GM23338 (cell line): ENCODE measurements at regions not wholly inside any gene's neighbourhood (a gene's known extent, or its start where the extent isn't known, plus 50 kb on each side); places are given as distances from the start of the nearest gene placed in this dataset.

Experiments
- CREB1 ChIP-seq: fragments of 250-450 bp; sonication (Bioruptor Pico); IDR thresholded peaks from 2 replicates; pipeline ENCODE4 v1.5.0; 2020; ENCODE audit warnings: low read depth, mild to moderate bottlenecking, moderate library complexity
- ETS1 ChIP-seq: IDR thresholded peaks from 2 replicates; pipeline ENCODE4 v1.6.1; 2016; ENCODE audit warnings: antibody characterized with exemption
- EZH2phosphoT487 ChIP-seq: fragments of 200-600 bp; sonication (generic); IDR thresholded peaks from one replicate; pipeline ENCODE4 v1.8.1; 2018; ENCODE audit warnings: antibody characterized with exemption; ENCODE audit not compliant: unreplicated experiment
- JUNB ChIP-seq: IDR thresholded peaks from one replicate; pipeline ENCODE4 v1.6.1; 2016; ENCODE audit warnings: antibody characterized with exemption; ENCODE audit not compliant: unreplicated experiment
- NANOG ChIP-seq: IDR thresholded peaks from 2 replicates; pipeline ENCODE4 v1.6.1; 2016; ENCODE audit warnings: antibody characterized with exemption, borderline replicate concordance
- STAT1 ChIP-seq: IDR thresholded peaks from one replicate; pipeline ENCODE4 v1.6.1; 2016; ENCODE audit warnings: antibody characterized with exemption; ENCODE audit not compliant: unreplicated experiment
- ZNF114 ChIP-seq: fragments of 250-450 bp; sonication (Bioruptor Pico); IDR thresholded peaks from 2 replicates; pipeline ENCODE4 v1.5.0; 2020; ENCODE audit warnings: mild to moderate bottlenecking, moderate library complexity
- ZNF462 ChIP-seq: fragments of 250-450 bp; sonication (Bioruptor Pico); IDR thresholded peaks from 2 replicates; pipeline ENCODE4 v1.5.0; 2020; ENCODE audit warnings: mild to moderate bottlenecking, moderate library complexity
- TF ChIP-seq, protein P1 (sequence below), 2 experiments: fragments of 200-600 bp in 1 of 2; sonication (generic) in 1 of 2; conservative IDR thresholded peaks; 2 replicates each; pipeline versions ENCODE4 v1.5.1 to v1.6.1; 2016 to 2017; ENCODE audit warnings: antibody characterized with exemption in 2 of 2, low read depth in 2 of 2, mild to moderate bottlenecking in 2 of 2, moderate library complexity in 1 of 2

DNA sequence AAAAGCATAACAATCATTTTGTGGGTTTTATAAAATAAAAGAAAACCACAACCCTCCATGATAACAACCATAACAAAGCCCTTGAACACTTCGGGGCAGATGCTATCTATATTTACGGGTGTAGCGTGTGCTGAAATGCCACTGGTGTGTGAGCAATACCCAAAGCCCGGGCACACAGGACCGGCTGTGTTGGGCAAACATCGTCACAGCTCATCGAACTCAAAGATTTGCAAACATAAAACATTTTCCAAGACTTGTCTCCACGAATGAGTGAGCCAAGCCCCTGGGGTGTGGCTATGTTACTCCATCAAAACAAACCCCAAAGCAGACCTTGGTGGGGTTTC lies 290.2 kb downstream of the LPIN1 start (continued):
- no peak for TF ChIP-seq ZNF462
- no peak for TF ChIP-seq NANOG
- no peak for TF ChIP-seq EZH2phosphoT487
- TF ChIP-seq STAT1: no peak
- no peak for TF ChIP-seq CREB1 (CRISPR knock-in tag)
- no peak for TF ChIP-seq JUNB
- no peak for TF ChIP-seq ZNF114 (CRISPR knock-in tag)
- TF ChIP-seq ETS1: no peak
- TF ChIP-seq, protein P1, sequence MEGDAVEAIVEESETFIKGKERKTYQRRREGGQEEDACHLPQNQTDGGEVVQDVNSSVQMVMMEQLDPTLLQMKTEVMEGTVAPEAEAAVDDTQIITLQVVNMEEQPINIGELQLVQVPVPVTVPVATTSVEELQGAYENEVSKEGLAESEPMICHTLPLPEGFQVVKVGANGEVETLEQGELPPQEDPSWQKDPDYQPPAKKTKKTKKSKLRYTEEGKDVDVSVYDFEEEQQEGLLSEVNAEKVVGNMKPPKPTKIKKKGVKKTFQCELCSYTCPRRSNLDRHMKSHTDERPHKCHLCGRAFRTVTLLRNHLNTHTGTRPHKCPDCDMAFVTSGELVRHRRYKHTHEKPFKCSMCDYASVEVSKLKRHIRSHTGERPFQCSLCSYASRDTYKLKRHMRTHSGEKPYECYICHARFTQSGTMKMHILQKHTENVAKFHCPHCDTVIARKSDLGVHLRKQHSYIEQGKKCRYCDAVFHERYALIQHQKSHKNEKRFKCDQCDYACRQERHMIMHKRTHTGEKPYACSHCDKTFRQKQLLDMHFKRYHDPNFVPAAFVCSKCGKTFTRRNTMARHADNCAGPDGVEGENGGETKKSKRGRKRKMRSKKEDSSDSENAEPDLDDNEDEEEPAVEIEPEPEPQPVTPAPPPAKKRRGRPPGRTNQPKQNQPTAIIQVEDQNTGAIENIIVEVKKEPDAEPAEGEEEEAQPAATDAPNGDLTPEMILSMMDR (conservative IDR thresholded peaks at IDR 0.05; ENCODE audit: low read depth in 2 of 2): no peak
